ENCODE measurements at regions not wholly inside any gene's neighbourhood (a gene's known extent, or its start where the extent isn't known, plus 50 kb on each side); places are given as distances from the start of the nearest gene placed in this dataset.

GRCh38 chr10:128914681-128915080 is 552.4 kb upstream of the MGMT start:
- BruUV-seq (replicated peaks) = no TSS peak
- H3K36me3 ChIP-seq (ENCODE audit: low read depth, low read length) = no peaks in the 10 kb centered on the region
- TF ChIP-seq CTCF (conservative IDR thresholded peaks at IDR 0.05; ENCODE audit: low read depth, low read length) = no peak
- no peak for TF ChIP-seq EZH2 (IDR thresholded peaks at IDR 0.05; ENCODE audit: low read length, unreplicated experiment)
- no peak for TF ChIP-seq EZH2phosphoT487 (IDR thresholded peaks at IDR 0.05; ENCODE audit: borderline replicate concordance, low read length)
- no peaks in the 10 kb centered on the region for H3K9me2 ChIP-seq (replicated peaks; ENCODE audit: low read length)
- no peak overlapping the region for H3K9ac ChIP-seq (ENCODE audit: low read length)
- no peak for ATAC-seq
- H3K27me3 ChIP-seq (ENCODE audit: low read length) = no peaks in the 10 kb centered on the region
- no peaks in the 10 kb centered on the region for H3K79me2 ChIP-seq (ENCODE audit: low read length)
- intact Hi-C loops (cut with micrococcal nuclease) = no loop called here
- CTCF ChIA-PET = no interaction called here
- no peaks in the 10 kb centered on the region for H3F3A ChIP-seq (ENCODE audit: low read length, unreplicated experiment)
- POLR2A ChIA-PET (ENCODE audit: unreplicated experiment) = no interaction called here
- no peaks in the 10 kb centered on the region for H4K20me1 ChIP-seq (ENCODE audit: low read length)
- H3K9me3 ChIP-seq (ENCODE audit: low read length) = no peaks in the 10 kb centered on the region
- no peak overlapping the region for H3K4me2 ChIP-seq (ENCODE audit: low read length)
- H3K4me3 ChIP-seq (ENCODE audit: low read length) = no peak overlapping the region
- H3K4me1 ChIP-seq (ENCODE audit: insufficient read depth, low read length) = no peaks in the 10 kb centered on the region
- no peak overlapping the region for H2AFZ ChIP-seq (ENCODE audit: low read length)
- H3K27ac ChIP-seq (ENCODE audit: low read length) = no peak overlapping the region
- DNase-seq = no peak

GRCh38 chr10:128915630-128916029 is 551.4 kb upstream of the MGMT start:
- H4K20me1 ChIP-seq (ENCODE audit: low read length) = no peaks in the 10 kb centered on the region
- no peak overlapping the region for H3K4me3 ChIP-seq (ENCODE audit: low read length)
- no peak overlapping the region for H3K9ac ChIP-seq (ENCODE audit: low read length)
- ATAC-seq = no peak
- no peaks in the 10 kb centered on the region for H3K79me2 ChIP-seq (ENCODE audit: low read length)
- no TSS peak for BruUV-seq (replicated peaks)
- no peak overlapping the region for H3K4me2 ChIP-seq (ENCODE audit: low read length)
- no peaks in the 10 kb centered on the region for H3F3A ChIP-seq (ENCODE audit: low read length, unreplicated experiment)
- H3K27ac ChIP-seq (ENCODE audit: low read length) = no peak overlapping the region
- ChIA-PET POLR2A (ENCODE audit: unreplicated experiment) (no interaction called here), CTCF (no interaction called here)
- no peaks in the 10 kb centered on the region for H3K9me3 ChIP-seq (ENCODE audit: low read length)
- DNase-seq = no peak
- H2AFZ ChIP-seq (ENCODE audit: low read length) = no peak overlapping the region
- no peaks in the 10 kb centered on the region for H3K4me1 ChIP-seq (ENCODE audit: insufficient read depth, low read length)
- no peak for TF ChIP-seq EZH2phosphoT487 (IDR thresholded peaks at IDR 0.05; ENCODE audit: borderline replicate concordance, low read length)
- TF ChIP-seq EZH2 (IDR thresholded peaks at IDR 0.05; ENCODE audit: low read length, unreplicated experiment) = no peak
- TF ChIP-seq CTCF (conservative IDR thresholded peaks at IDR 0.05; ENCODE audit: low read depth, low read length) = no peak
- no peaks in the 10 kb centered on the region for H3K9me2 ChIP-seq (replicated peaks; ENCODE audit: low read length)
- H3K27me3 ChIP-seq (ENCODE audit: low read length) = no peaks in the 10 kb centered on the region
- intact Hi-C loops (cut with micrococcal nuclease) = no loop called here
- no peaks in the 10 kb centered on the region for H3K36me3 ChIP-seq (ENCODE audit: low read depth, low read length)

- Histone ChIP-seq H3K27ac (ENCODE audit: low read length) (no peak overlapping the region), H4K20me1 (ENCODE audit: low read length) (no peaks in the 10 kb centered on the region), H3F3A (ENCODE audit: low read length, unreplicated experiment) (no peaks in the 10 kb centered on the region), H3K9me2 (replicated peaks; ENCODE audit: low read length) (no peaks in the 10 kb centered on the region), H3K4me2 (ENCODE audit: low read length) (no peak overlapping the region), H3K27me3 (ENCODE audit: low read length) (no peaks in the 10 kb centered on the region), H3K79me2 (ENCODE audit: low read length) (no peaks in the 10 kb centered on the region), H3K9ac (ENCODE audit: low read length) (no peak overlapping the region), H2AFZ (ENCODE audit: low read length) (no peak overlapping the region), H3K36me3 (ENCODE audit: low read depth, low read length) (no peaks in the 10 kb centered on the region), H3K4me1 (ENCODE audit: insufficient read depth, low read length) (no peaks in the 10 kb centered on the region), H3K4me3 (ENCODE audit: low read length) (no peak overlapping the region), H3K9me3 (ENCODE audit: low read length) (no peaks in the 10 kb centered on the region)
- TF ChIP-seq EZH2phosphoT487 (IDR thresholded peaks at IDR 0.05; ENCODE audit: borderline replicate concordance, low read length) (no peak), CTCF (conservative IDR thresholded peaks at IDR 0.05; ENCODE audit: low read depth, low read length) (no peak), EZH2 (IDR thresholded peaks at IDR 0.05; ENCODE audit: low read length, unreplicated experiment) (no peak)
- CTCF ChIA-PET = no interaction called here
- BruUV-seq (replicated peaks) = no TSS peak
- POLR2A ChIA-PET (ENCODE audit: unreplicated experiment) = no interaction called here
- DNase-seq = no peak
- intact Hi-C loops (cut with micrococcal nuclease) = no loop called here
- no peak for ATAC-seq
Measured at GRCh38 chr10:128916383-128916782, 550.7 kb upstream of the MGMT start.

All from PC-3 (cell line).